CD4-positive, alpha-beta T cell (primary cell): ENCODE measurements at regions not wholly inside any gene's neighbourhood (a gene's known extent, or its start where the extent isn't known, plus 50 kb on each side); places are given as distances from the start of the nearest gene placed in this dataset.

Experiments used
- ATAC-seq: fragments of 200-7000 bp; cut with Tn5 transposase; one replicate; pipeline ENCODE4 v1.10.0; 2022; ENCODE audit warnings: mild to moderate bottlenecking; ENCODE audit not compliant: poor library complexity
- CTCF ChIA-PET: fragments of 350-600 bp; sonication (Branson Sonifier 250); formaldehyde crosslinking; loops from one replicate; lab custom pipeline; 2021; ENCODE audit warnings: antibody characterized with exemption, inconsistent platforms; lab: Charles Lee
- POLR2A ChIA-PET: fragments of 350-600 bp; sonication (Branson Sonifier 250); formaldehyde crosslinking; loops from one replicate; lab custom pipeline; 2021; ENCODE audit warnings: antibody characterized with exemption, inconsistent platforms; lab: Charles Lee
- DNase-seq, 14 experiments: peaks; one replicate each; pipeline ENCODE4 v3.0.0-alpha.2; 2013 to 2020; ENCODE audit warnings: mixed read lengths in 2 of 14
- H3K27ac ChIP-seq, 2 donors: one replicate each; pipeline versions ENCODE4 v1.5.1 to v1.7.0; 2013; ENCODE audit warnings: low read length in 2 of 2, low read depth in 1 of 2, mild to moderate bottlenecking in 1 of 2
- H3K27me3 ChIP-seq, 2 experiments: 1 replicate in 1 of 2; 2 replicates in 1 of 2; pipeline versions ENCODE4 v1.6.1 to v1.7.0; 2013; ENCODE audit warnings: low read length in 2 of 2, control low read depth in 1 of 2, mild to moderate bottlenecking in 1 of 2, moderate library complexity in 1 of 2; ENCODE audit not compliant: insufficient read depth in 2 of 2, control insufficient read depth in 1 of 2
- H3K36me3 ChIP-seq: one replicate; pipeline ENCODE4 v1.6.1; 2013; ENCODE audit warnings: low read length, control low read depth; ENCODE audit not compliant: insufficient read depth
- H3K4me1 ChIP-seq: one replicate; pipeline ENCODE4 v1.6.1; 2013; ENCODE audit warnings: low read length, control low read depth; ENCODE audit not compliant: insufficient read depth
- H3K4me3 ChIP-seq: one replicate; pipeline ENCODE4 v1.5.1; 2013; ENCODE audit warnings: mild to moderate bottlenecking, low read length, moderate library complexity
- H3K9me3 ChIP-seq, 2 experiments: 1 replicate in 1 of 2; 2 replicates in 1 of 2; pipeline versions ENCODE4 v1.6.1 to v1.7.0; 2013; ENCODE audit warnings: low read length in 2 of 2, mild to moderate bottlenecking in 2 of 2, control low read depth in 1 of 2, moderate library complexity in 1 of 2; ENCODE audit not compliant: control insufficient read depth in 1 of 2, insufficient read depth in 1 of 2
- H3K27ac Mint-ChIP-seq: one replicate; pipeline ENCODE4 v1.8.0; 2020; ENCODE audit warnings: mixed read lengths
- H3K27me3 Mint-ChIP-seq: one replicate; pipeline ENCODE4 v1.8.0; 2021; ENCODE audit warnings: mixed read lengths
- H3K36me3 Mint-ChIP-seq: one replicate; pipeline ENCODE4 v1.8.0; 2021; ENCODE audit warnings: low read depth, mixed read lengths
- H3K4me1 Mint-ChIP-seq: one replicate; pipeline ENCODE4 v1.8.0; 2021; ENCODE audit warnings: low read depth, mixed read lengths
- H3K4me3 Mint-ChIP-seq: one replicate; pipeline ENCODE4 v1.8.0; 2020; ENCODE audit warnings: mild to moderate bottlenecking, mixed read lengths
- H3K9me3 Mint-ChIP-seq: one replicate; pipeline ENCODE4 v1.8.0; 2020; ENCODE audit warnings: mixed read lengths
- CTCF ChIP-seq: fragments of 200-600 bp; IDR thresholded peaks from one replicate; pipeline ENCODE4 v1.8.0; 2022; ENCODE audit warnings: antibody characterized with exemption, mild to moderate bottlenecking
- intact Hi-C, 2 experiments: fragments of 100-400 bp; cut with DNase I in 1 of 2; cut with micrococcal nuclease in 1 of 2; formaldehyde crosslinking; loops; one replicate each; pipeline versions ENCODE4 v1.15.1 to v1.9.0; 2023 to 2025; cut with DNase I, micrococcal nuclease

DNA sequence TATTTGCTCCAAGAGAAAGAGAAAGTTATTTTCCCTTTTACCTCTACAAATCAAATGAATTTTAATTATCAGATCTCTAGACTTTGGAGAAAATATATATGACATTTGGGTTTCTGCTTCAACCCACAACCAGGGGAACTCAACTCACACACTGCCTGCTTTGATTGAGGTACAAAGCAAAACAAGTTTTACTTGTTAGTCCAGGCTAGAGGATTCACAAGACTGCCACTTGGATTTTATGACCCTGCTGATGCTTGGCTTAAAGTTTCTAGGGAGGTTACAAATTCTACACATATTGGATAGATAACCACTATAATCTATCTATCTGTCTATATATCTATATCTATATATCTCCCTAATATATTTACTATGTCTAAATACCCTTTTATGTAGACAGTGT is 467.3 kb upstream of the RGS18 start:
- CTCF ChIA-PET, result no interaction called here

GRCh38 chr1:191693797-191694196 is 464.5 kb upstream of the RGS18 start:
- no peak overlapping the region for H3K4me3 Mint-ChIP-seq
- POLR2A ChIA-PET, result no interaction called here

More for the DNA sequence above, 467.3 kb upstream of the RGS18 start:
- Histone ChIP-seq H3K4me1 (no peaks in the 10 kb centered on the region), H3K27me3 (no peaks in the 10 kb centered on the region), H3K27ac (no peak overlapping the region), H3K36me3 (no peaks in the 10 kb centered on the region), H3K4me3 (no peak overlapping the region), H3K9me3 (peaks cover 5 to 8% of the 10 kb centered on the region in 2 experiments)
- DNase-seq, result no peak
- POLR2A ChIA-PET, result no interaction called here
- ATAC-seq, result no peak
- H3K9me3 Mint-ChIP-seq, result peaks cover 3% of the 10 kb centered on the region
- H3K4me3 Mint-ChIP-seq, result no peak overlapping the region
- no peak for TF ChIP-seq CTCF
- no peak overlapping the region for H3K27ac Mint-ChIP-seq
- no peaks in the 10 kb centered on the region for H3K4me1 Mint-ChIP-seq
- no peaks in the 10 kb centered on the region for H3K27me3 Mint-ChIP-seq
- intact Hi-C loops, result no loop called here
- no peaks in the 10 kb centered on the region for H3K36me3 Mint-ChIP-seq

DNA sequence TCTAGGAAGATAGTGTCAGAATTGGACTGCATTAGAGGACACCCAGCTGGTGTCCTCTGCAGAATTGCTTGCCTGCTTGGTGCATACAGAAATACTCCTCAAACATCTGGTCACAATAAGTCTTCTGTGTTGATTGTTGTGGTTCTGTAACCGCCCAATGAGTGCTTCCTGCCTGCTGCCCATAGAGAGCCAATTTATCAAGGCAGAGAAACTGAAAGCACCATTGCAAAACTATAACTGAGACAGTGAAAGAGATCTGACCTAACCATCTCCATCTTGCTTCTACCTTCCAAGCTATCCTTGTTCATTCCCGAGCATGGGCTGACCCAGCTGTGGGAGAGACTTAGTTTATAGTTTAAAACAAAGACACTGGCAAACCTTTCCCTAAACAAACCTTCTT is 462.4 kb upstream of the RGS18 start:
- Histone ChIP-seq H3K27ac (no peak overlapping the region), H3K4me3 (no peak overlapping the region), H3K9me3 (peaks cover 5 to 8% of the 10 kb centered on the region in 2 experiments), H3K36me3 (no peaks in the 10 kb centered on the region), H3K27me3 (no peaks in the 10 kb centered on the region), H3K4me1 (no peaks in the 10 kb centered on the region)
- CTCF ChIA-PET, result no interaction called here
- Mint-ChIP-seq H3K4me1 (no peaks in the 10 kb centered on the region), H3K36me3 (no peaks in the 10 kb centered on the region), H3K9me3 (peaks cover 6% of the 10 kb centered on the region), H3K27ac (no peak overlapping the region), H3K27me3 (no peaks in the 10 kb centered on the region), H3K4me3 (no peak overlapping the region)
- DNase-seq (no peak), ATAC-seq (no peak)
- TF ChIP-seq CTCF, result no peak
- intact Hi-C loops, result no loop called here
- POLR2A ChIA-PET, result no interaction called here

More at GRCh38 chr1:191693797-191694196, 464.5 kb upstream of the RGS18 start:
- no peaks in the 10 kb centered on the region for H3K27me3 Mint-ChIP-seq
- peaks cover 5 to 8% of the 10 kb centered on the region in 2 experiments for H3K9me3 ChIP-seq
- H3K4me1 Mint-ChIP-seq, result no peaks in the 10 kb centered on the region
- no peak for TF ChIP-seq CTCF
- H3K9me3 Mint-ChIP-seq, result peaks cover 6% of the 10 kb centered on the region
- intact Hi-C loops, result no loop called here
- H3K27me3 ChIP-seq, result no peaks in the 10 kb centered on the region
- no peaks in the 10 kb centered on the region for H3K36me3 ChIP-seq
- H3K27ac ChIP-seq, result no peak overlapping the region
- DNase-seq, result no peak
- no peaks in the 10 kb centered on the region for H3K36me3 Mint-ChIP-seq
- no peaks in the 10 kb centered on the region for H3K4me1 ChIP-seq
- H3K27ac Mint-ChIP-seq, result no peak overlapping the region
- CTCF ChIA-PET, result no interaction called here
- H3K4me3 ChIP-seq, result no peak overlapping the region
- no peak for ATAC-seq
